HG03558 (cell line): ENCODE measurements at regions not wholly inside any gene's neighbourhood (a gene's known extent, or its start where the extent isn't known, plus 50 kb on each side); places are given as distances from the start of the nearest gene placed in this dataset.

Experiments
- ATAC-seq: cut with Tn5 transposase; IDR thresholded peaks from one replicate; pipeline ENCODE4 v1.9.1; 2021; ENCODE audit warnings: moderate number of reproducible peaks; ENCODE audit not compliant: unreplicated experiment; ENCODE audit errors: extremely low read depth

- ATAC-seq, result no peak
These were observed 138.3 kb upstream of the PLET1 start for GRCh38 chr11:112398798-112399478.

GRCh38 chr11:112400476-112401014, 139.9 kb upstream of the PLET1 start:
- ATAC-seq, result no peak

GRCh38 chr11:112401036-112401769, 140.5 kb upstream of the PLET1 start:
- no peak for ATAC-seq

- ATAC-seq, result no peak
These were observed 142.8 kb upstream of the PLET1 start for GRCh38 chr11:112403432-112403831.

GRCh38 chr11:112404112-112404511, 143.5 kb upstream of the PLET1 start:
- no peak for ATAC-seq

- no peak for ATAC-seq
These were observed 147.9 kb upstream of the PLET1 start for GRCh38 chr11:112408517-112408916.

GRCh38 chr11:112410325-112410724, 149.7 kb upstream of the PLET1 start:
- no peak for ATAC-seq

- ATAC-seq, result no peak
These were observed 151.7 kb upstream of the PLET1 start for GRCh38 chr11:112412383-112412782.

- no peak for ATAC-seq
These were observed 156.7 kb upstream of the PLET1 start for GRCh38 chr11:112417339-112417738.

- ATAC-seq, result no peak
These were observed 157.8 kb upstream of the PLET1 start for GRCh38 chr11:112418438-112418837.

- no peak for ATAC-seq
These were observed 161.2 kb upstream of the PLET1 start for GRCh38 chr11:112421879-112422278.

GRCh38 chr11:112425121-112425520, 164.5 kb upstream of the PLET1 start:
- no peak for ATAC-seq

GRCh38 chr11:112437096-112437495, 176.4 kb upstream of the PLET1 start:
- no peak for ATAC-seq

GRCh38 chr11:112439614-112440013, 179.0 kb upstream of the PLET1 start:
- ATAC-seq, result no peak

GRCh38 chr11:112440518-112440917, 179.9 kb upstream of the PLET1 start:
- ATAC-seq, result no peak

GRCh38 chr11:112448168-112448567, 187.5 kb upstream of the PLET1 start:
- no peak for ATAC-seq

GRCh38 chr11:112448806-112449205, 188.1 kb upstream of the PLET1 start:
- no peak for ATAC-seq

GRCh38 chr11:112451250-112451649, 190.6 kb upstream of the PLET1 start:
- no peak for ATAC-seq

- no peak for ATAC-seq
These were observed 193.2 kb upstream of the PLET1 start for GRCh38 chr11:112453601-112454577.

GRCh38 chr11:112454841-112455240, 194.2 kb upstream of the PLET1 start:
- no peak for ATAC-seq
